CD14-positive monocyte (primary cell): ENCODE measurements at regions not wholly inside any gene's neighbourhood (a gene's known extent, or its start where the extent isn't known, plus 50 kb on each side); places are given as distances from the start of the nearest gene placed in this dataset.

ENCODE experiments used
- DNase-seq, 3 donors: peaks; one replicate each; pipeline ENCODE4 v3.0.0-alpha.2; 2011 to 2022
- H2AFZ ChIP-seq: 2 replicates; pipeline ENCODE4 v1.6.0; 2012; ENCODE audit warnings: mild to moderate bottlenecking, low read depth, low read length, inconsistent platforms; ENCODE audit not compliant: insufficient read depth, poor library complexity, severe bottlenecking
- H3K27ac ChIP-seq, 2 donors: 1 replicate in 1 of 2; 2 replicates in 1 of 2; pipeline ENCODE4 v1.5.1; 2012 to 2013; ENCODE audit warnings: low read length in 2 of 2, control low read depth in 1 of 2, inconsistent platforms in 1 of 2, low read depth in 1 of 2, mild to moderate bottlenecking in 1 of 2
- H3K27me3 ChIP-seq, 2 donors: one replicate each; pipeline versions ENCODE4 v1.6.0 to v1.6.1; 2011 to 2013; ENCODE audit warnings: low read length in 2 of 2; ENCODE audit not compliant: control insufficient read depth in 2 of 2, insufficient read depth in 2 of 2
- H3K36me3 ChIP-seq, 2 donors: replicated peaks in 1 of 2; 1 replicate in 1 of 2; 2 replicates in 1 of 2; pipeline versions ENCODE4 v1.5.1 to v1.6.1; 2012 to 2013; ENCODE audit warnings: low read length in 2 of 2, control low read depth in 1 of 2, inconsistent platforms in 1 of 2, mild to moderate bottlenecking in 1 of 2; ENCODE audit not compliant: insufficient read depth in 2 of 2, control insufficient read depth in 1 of 2
- H3K4me1 ChIP-seq, 2 donors: 1 replicate in 1 of 2; 2 replicates in 1 of 2; pipeline versions ENCODE4 v1.5.1 to v1.6.1; 2012 to 2013; ENCODE audit warnings: low read length in 2 of 2, control low read depth in 1 of 2, inconsistent platforms in 1 of 2, mild to moderate bottlenecking in 1 of 2, moderate library complexity in 1 of 2; ENCODE audit not compliant: insufficient read depth in 2 of 2, control insufficient read depth in 1 of 2
- H3K4me2 ChIP-seq: replicated peaks from 2 replicates; pipeline ENCODE3; 2012; ENCODE audit warnings: low read length, moderate library complexity, mild to moderate bottlenecking; ENCODE audit not compliant: poor library complexity, severe bottlenecking; ENCODE audit errors: extremely low read depth
- H3K4me3 ChIP-seq, 3 experiments: fragments of 200-600 bp in 1 of 3; sonication (generic) in 1 of 3; replicated peaks in 1 of 3; 1 replicate in 2 of 3; 2 replicates in 1 of 3; pipeline ENCODE4 v1.5.1; 2011 to 2013; ENCODE audit warnings: low read length in 3 of 3, mild to moderate bottlenecking in 3 of 3, control low read depth in 2 of 3, low read depth in 2 of 3, inconsistent platforms in 1 of 3, moderate library complexity in 1 of 3
- H3K79me2 ChIP-seq: 2 replicates; pipeline ENCODE4 v1.6.0; 2012; ENCODE audit warnings: mild to moderate bottlenecking, control low read depth, inconsistent platforms, low read length, moderate library complexity; ENCODE audit not compliant: insufficient read depth
- H3K9ac ChIP-seq: 2 replicates; pipeline ENCODE4 v1.6.0; 2017; ENCODE audit warnings: low read length, mild to moderate bottlenecking; ENCODE audit not compliant: insufficient read depth, poor library complexity, severe bottlenecking
- H3K9me3 ChIP-seq, 2 donors: replicated peaks in 1 of 2; 1 replicate in 1 of 2; 2 replicates in 1 of 2; pipeline versions ENCODE4 v1.5.1 to v1.6.1; 2012 to 2013; ENCODE audit warnings: low read length in 2 of 2, control low read depth in 1 of 2; ENCODE audit not compliant: control insufficient read depth in 1 of 2, insufficient read depth in 1 of 2
- H4K20me1 ChIP-seq: 2 replicates; pipeline ENCODE4 v1.6.0; 2012; ENCODE audit warnings: mild to moderate bottlenecking, low read length, control low read depth, moderate library complexity; ENCODE audit not compliant: insufficient read depth
- H3K27ac Mint-ChIP-seq, 7 donors: one replicate each; pipeline ENCODE4 v1.8.0; 2020; ENCODE audit warnings: mild to moderate bottlenecking in 7 of 7, mixed read lengths in 7 of 7, moderate library complexity in 6 of 7, inconsistent platforms in 2 of 7
- H3K27me3 Mint-ChIP-seq, 3 donors: one replicate each; pipeline ENCODE4 v1.8.0; 2021 to 2022; ENCODE audit warnings: low read depth in 3 of 3, mild to moderate bottlenecking in 3 of 3, mixed read lengths in 3 of 3, moderate library complexity in 3 of 3, inconsistent platforms in 1 of 3
- H3K36me3 Mint-ChIP-seq, 2 donors: one replicate each; pipeline ENCODE4 v1.8.0; 2020; ENCODE audit warnings: mixed read lengths in 2 of 2, inconsistent platforms in 1 of 2, mild to moderate bottlenecking in 1 of 2
- H3K4me1 Mint-ChIP-seq: one replicate; pipeline ENCODE4 v1.8.0; 2020; ENCODE audit warnings: mild to moderate bottlenecking, mixed read lengths
- H3K4me3 Mint-ChIP-seq, 2 donors: one replicate each; pipeline ENCODE4 v1.8.0; 2020; ENCODE audit warnings: mild to moderate bottlenecking in 2 of 2, mixed read lengths in 2 of 2, moderate library complexity in 1 of 2
- H3K9me3 Mint-ChIP-seq, 7 donors: one replicate each; pipeline ENCODE4 v1.8.0; 2020 to 2022; ENCODE audit warnings: mixed read lengths in 7 of 7, mild to moderate bottlenecking in 6 of 7, moderate library complexity in 6 of 7, inconsistent platforms in 2 of 7
- CTCF ChIP-seq: fragments of 200-600 bp; IDR thresholded peaks from one replicate; pipeline ENCODE4 v1.8.0; 2022; ENCODE audit warnings: antibody characterized with exemption, mild to moderate bottlenecking
- WGBS: methylation state at CpG from one replicate; pipeline ENCODE4 v1.1.5; 2013; ENCODE audit warnings: missing lambda C conversion rate; ENCODE audit not compliant: insufficient coverage; 5-methylcytosine and 5-hydroxymethylcytosine counted together
- intact Hi-C, 2 donors: fragments of 100-400 bp; cut with micrococcal nuclease; formaldehyde crosslinking; loops; one replicate each; pipeline versions ENCODE4 v1.15.0 to v1.15.1; 2023

GRCh38 chr3:141814375-141814774 lies 51.2 kb downstream of the GRK7 start:
- no peak for TF ChIP-seq CTCF
- Mint-ChIP-seq H3K27me3 (peaks cover 0 to 2% (median 0%) of the 10 kb centered on the region in 3 donors), H3K27ac (no peak overlapping the region), H3K36me3 (peaks cover 0 to 3% of the 10 kb centered on the region in 2 donors), H3K9me3 (peaks cover 6 to 14% (median 11%) of the 10 kb centered on the region in 7 donors), H3K4me3 (no peak overlapping the region), H3K4me1 (peaks cover 8% of the 10 kb centered on the region)
- intact Hi-C loops = no loop called here
- H3K4me1 ChIP-seq = no peaks in the 10 kb centered on the region
- no peak overlapping the region for H3K4me2 ChIP-seq
- H4K20me1 ChIP-seq = no peaks in the 10 kb centered on the region
- DNase-seq = no peak
- no peak overlapping the region for H3K4me3 ChIP-seq
- peaks cover 0 to 5% of the 10 kb centered on the region in 2 donors for H3K9me3 ChIP-seq
- no CpG with 5 or more reads among the region's 2 CpGs for WGBS
- H3K9ac ChIP-seq = no peak overlapping the region
- H2AFZ ChIP-seq = no peak overlapping the region
- no peaks in the 10 kb centered on the region for H3K79me2 ChIP-seq
- no peaks in the 10 kb centered on the region for H3K36me3 ChIP-seq
- H3K27ac ChIP-seq = no peak overlapping the region
- H3K27me3 ChIP-seq = no peaks in the 10 kb centered on the region

- no peak for DNase-seq
- no peak overlapping the region for H3K9ac ChIP-seq
- no peaks in the 10 kb centered on the region for H3K36me3 ChIP-seq
- H3K27me3 Mint-ChIP-seq = peaks cover 0 to 2% (median 0%) of the 10 kb centered on the region in 3 donors
- no peak overlapping the region for H3K4me3 Mint-ChIP-seq
- no peaks in the 10 kb centered on the region for H3K4me1 ChIP-seq
- no peak overlapping the region for H3K27ac ChIP-seq
- intact Hi-C loops = no loop called here
- H3K4me1 Mint-ChIP-seq = peaks cover 5% of the 10 kb centered on the region
- no peak overlapping the region for H3K4me3 ChIP-seq
- H4K20me1 ChIP-seq = no peaks in the 10 kb centered on the region
- H2AFZ ChIP-seq = no peak overlapping the region
- no peak overlapping the region for H3K4me2 ChIP-seq
- no peak overlapping the region for H3K27ac Mint-ChIP-seq
- H3K36me3 Mint-ChIP-seq = peaks cover 0 to 3% of the 10 kb centered on the region in 2 donors
- TF ChIP-seq CTCF = no peak
- no peaks in the 10 kb centered on the region for H3K79me2 ChIP-seq
- peaks cover 0 to 5% of the 10 kb centered on the region in 2 donors for H3K9me3 ChIP-seq
- no peaks in the 10 kb centered on the region for H3K27me3 ChIP-seq
- peaks cover 6 to 14% (median 11%) of the 10 kb centered on the region in 7 donors for H3K9me3 Mint-ChIP-seq
These were observed 52.5 kb downstream of the GRK7 start for GRCh38 chr3:141815667-141816066.
